Endothelial cell of umbilical vein (primary cell): ENCODE measurements at regions not wholly inside any gene's neighbourhood (a gene's known extent, or its start where the extent isn't known, plus 50 kb on each side); places are given as distances from the start of the nearest gene placed in this dataset.

Source experiments
- BruUV-seq: library from RNA; stranded (reverse); fragments of 400-500 nt; replicated peaks from 2 replicates; lab custom pipeline; 2021; lab: Mats Ljungman, UMichigan
- CTCF ChIA-PET: fragments of 300-600, 350-600 bp; sonication (Branson Sonifier 250); formaldehyde crosslinking; loops from one replicate; lab custom pipeline; 2021; ENCODE audit warnings: antibody characterized with exemption, inconsistent platforms; lab: Charles Lee
- POLR2A ChIA-PET: fragments of 300-600, 350-600 bp; sonication (Branson Sonifier 250); formaldehyde crosslinking; loops from one replicate; lab custom pipeline; 2021; ENCODE audit warnings: antibody characterized with exemption, inconsistent platforms; lab: Charles Lee
- DNase-seq: peaks from one replicate; pipeline ENCODE4 v3.0.0-alpha.2; 2011; ENCODE audit warnings: low read depth, low spot score
- FAIRE-seq: peaks from 2 replicates; lab custom pipeline; 2011; peaks lifted over from hg19 to GRCh38; lab: Jason Lieb, UNC
- H2AFZ ChIP-seq: 2 replicates; pipeline ENCODE4 v1.6.0; 2012; ENCODE audit warnings: low read depth, low read length, control low read depth, inconsistent platforms
- H3K27ac ChIP-seq: 2 replicates; pipeline ENCODE4 v1.5.1; 2011; ENCODE audit warnings: low read depth, mild to moderate bottlenecking, control low read depth, low read length, moderate library complexity; ENCODE audit not compliant: insufficient read depth
- H3K27me3 ChIP-seq, 2 experiments: 2 replicates each; pipeline versions ENCODE4 v1.6.0 to v1.6.1; 2011; ENCODE audit warnings: low read length in 2 of 2, mixed read lengths in 1 of 2; ENCODE audit not compliant: control insufficient read depth in 2 of 2, insufficient read depth in 2 of 2
- H3K36me3 ChIP-seq, 2 experiments: 2 replicates in 1 of 2; 3 replicates in 1 of 2; pipeline ENCODE4 v1.5.1; 2011; ENCODE audit warnings: low read length in 2 of 2, mild to moderate bottlenecking in 1 of 2, moderate library complexity in 1 of 2; ENCODE audit not compliant: control insufficient read depth in 2 of 2, insufficient read depth in 2 of 2; ENCODE audit errors: extremely low read depth in 1 of 2
- H3K4me1 ChIP-seq: 3 replicates; pipeline ENCODE4 v1.5.1; 2011; ENCODE audit warnings: mild to moderate bottlenecking, low read length; ENCODE audit not compliant: control insufficient read depth, insufficient read depth; ENCODE audit errors: extremely low read depth
- H3K4me2 ChIP-seq: 2 replicates; pipeline ENCODE4 v1.6.1; 2011; ENCODE audit warnings: low read length, control low read depth, mixed read lengths; ENCODE audit not compliant: insufficient read depth
- H3K4me3 ChIP-seq, 3 experiments: fragments of 200-600 bp in 1 of 3; sonication (generic), shearing (Covaris generic) in 1 of 3; replicated peaks in 1 of 3; 2 replicates each; pipeline ENCODE4 v1.5.1; 2011 to 2016; ENCODE audit warnings: control low read depth in 3 of 3, low read length in 3 of 3, mild to moderate bottlenecking in 2 of 3, inconsistent platforms in 1 of 3, low read depth in 1 of 3, moderate library complexity in 1 of 3; ENCODE audit not compliant: insufficient read depth in 1 of 3
- H3K79me2 ChIP-seq: 2 replicates; pipeline ENCODE4 v1.6.0; 2012; ENCODE audit warnings: low read length, inconsistent platforms; ENCODE audit not compliant: control insufficient read depth, insufficient read depth
- H3K9ac ChIP-seq: replicated peaks from 2 replicates; pipeline ENCODE3; 2011; ENCODE audit warnings: low read length, control low read depth; ENCODE audit not compliant: insufficient read depth; ENCODE audit errors: extremely low read depth
- H3K9me1 ChIP-seq: replicated peaks from 3 replicates; pipeline ENCODE4 v1.6.0; 2011; ENCODE audit warnings: mild to moderate bottlenecking, low read length; ENCODE audit not compliant: control insufficient read depth, insufficient read depth; ENCODE audit errors: extremely low read depth
- H3K9me3 ChIP-seq: replicated peaks from 2 replicates; pipeline ENCODE4 v1.5.1; 2012; ENCODE audit warnings: low read length, inconsistent platforms; ENCODE audit not compliant: control insufficient read depth, insufficient read depth
- H4K20me1 ChIP-seq: replicated peaks from 2 replicates; pipeline ENCODE3; 2011; ENCODE audit warnings: mild to moderate bottlenecking, low read length; ENCODE audit not compliant: control insufficient read depth, insufficient read depth; ENCODE audit errors: extremely low read depth
- CTCF ChIP-seq, 2 donors: IDR thresholded peaks; 1 replicate in 1 of 2; 2 replicates in 1 of 2; pipeline ENCODE4 v1.5.1; 2011; ENCODE audit warnings: low read length in 2 of 2, mild to moderate bottlenecking in 2 of 2, moderate library complexity in 2 of 2, control low read depth in 1 of 2, inconsistent platforms in 1 of 2, low read depth in 1 of 2; ENCODE audit not compliant: insufficient read depth in 1 of 2; ENCODE audit errors: extremely low read depth in 1 of 2
- EZH2 ChIP-seq: IDR thresholded peaks from 2 replicates; pipeline ENCODE4 v1.6.1; 2012; ENCODE audit warnings: borderline replicate concordance, low read depth, mild to moderate bottlenecking, moderate library complexity, low read length, inconsistent platforms; ENCODE audit not compliant: severe bottlenecking
- FOS ChIP-seq: IDR thresholded peaks from 2 replicates; pipeline ENCODE4 v1.6.1; 2011; ENCODE audit warnings: mild to moderate bottlenecking, low read length, moderate library complexity, borderline replicate concordance; ENCODE audit not compliant: insufficient read depth
- GATA2 ChIP-seq: IDR thresholded peaks from 2 replicates; pipeline ENCODE4 v1.7.0; 2011; ENCODE audit warnings: low read depth, mild to moderate bottlenecking, moderate library complexity, mixed read lengths, low read length; ENCODE audit not compliant: insufficient read length, insufficient read depth
- JUN ChIP-seq: IDR thresholded peaks from 2 replicates; pipeline ENCODE4 v1.6.1; 2011; ENCODE audit warnings: borderline replicate concordance, low read depth; ENCODE audit not compliant: insufficient read length, insufficient read depth
- MAX ChIP-seq: IDR thresholded peaks from 2 replicates; pipeline ENCODE4 v1.6.1; 2011; ENCODE audit not compliant: insufficient read depth, insufficient read length
- MYC ChIP-seq: IDR thresholded peaks from one replicate; pipeline ENCODE4 v1.6.1; 2011; ENCODE audit warnings: mild to moderate bottlenecking, low read depth, low read length
- POLR2A ChIP-seq: IDR thresholded peaks from 2 replicates; pipeline ENCODE4 v1.6.1; 2012; ENCODE audit warnings: low read depth, mild to moderate bottlenecking, control low read depth, low read length
- POLR2AphosphoS5 ChIP-seq: IDR thresholded peaks from 2 replicates; pipeline ENCODE4 v1.6.1; 2012; ENCODE audit warnings: low read depth, mild to moderate bottlenecking, control low read depth, low read length, moderate library complexity; ENCODE audit not compliant: insufficient read depth
- dilution Hi-C: fragments of 300-500 bp; cut with MboI; formaldehyde crosslinking; loops from one replicate; pipeline ENCODE4 v1.15.0; 2019; ENCODE audit warnings: low sequenced_read_pairs; ENCODE audit not compliant: extremely low pct_ligation_motif_present
- intact Hi-C: fragments of 100-400 bp; cut with micrococcal nuclease; formaldehyde crosslinking; loops from one replicate; pipeline ENCODE4 v1.10.0; 2022

GRCh38 chr4:116530048-116530447, 555.3 kb downstream of the TRAM1L1 start:
- POLR2A ChIA-PET = no interaction called here
- DNase-seq (no peak), FAIRE-seq (no peak)
- Histone ChIP-seq H3K36me3 (no peaks in the 10 kb centered on the region), H4K20me1 (no peaks in the 10 kb centered on the region), H3K9me3 (no peaks in the 10 kb centered on the region), H3K27me3 (no peaks in the 10 kb centered on the region), H3K27ac (no peak overlapping the region), H3K9me1 (no peaks in the 10 kb centered on the region), H3K4me1 (peaks cover 12% of the 10 kb centered on the region), H3K4me2 (no peak overlapping the region), H3K4me3 (no peak overlapping the region), H3K79me2 (no peaks in the 10 kb centered on the region), H2AFZ (no peak overlapping the region), H3K9ac (no peak overlapping the region)
- dilution Hi-C loops (no loop called here), intact Hi-C loops (loop anchor here (5.0 kb wide), 1 partner anchor 1747 kb away; no protein-coding TSS in a partner anchor)
- TF ChIP-seq JUN (no peak), MYC (no peak), POLR2AphosphoS5 (no peak)
- CTCF ChIA-PET = no interaction called here
- BruUV-seq = no TSS peak

- Histone ChIP-seq H3K4me2 (no peak overlapping the region), H3K9me3 (no peaks in the 10 kb centered on the region), H3K4me1 (peaks cover 12% of the 10 kb centered on the region), H2AFZ (no peak overlapping the region), H4K20me1 (no peaks in the 10 kb centered on the region), H3K9ac (no peak overlapping the region), H3K9me1 (no peaks in the 10 kb centered on the region), H3K4me3 (no peak overlapping the region), H3K36me3 (no peaks in the 10 kb centered on the region), H3K79me2 (no peaks in the 10 kb centered on the region), H3K27me3 (no peaks in the 10 kb centered on the region), H3K27ac (no peak overlapping the region)
- no peak for DNase-seq
- no peak for FAIRE-seq
- dilution Hi-C loops (no loop called here), intact Hi-C loops (no loop called here)
- no peak for TF ChIP-seq MYC
- no peak for TF ChIP-seq FOS
- TF ChIP-seq JUN = no peak
- no peak for TF ChIP-seq MAX
- no peak for TF ChIP-seq POLR2A
- no peak for TF ChIP-seq POLR2AphosphoS5
- TF ChIP-seq EZH2 = no peak
- no peak for TF ChIP-seq CTCF (IDR thresholded peaks at IDR 0.05; ENCODE audit: extremely low read depth in 1 of 2, insufficient read depth in 1 of 2, low read depth in 1 of 2, low read length in 2 of 2)
- no peak for TF ChIP-seq GATA2
- POLR2A ChIA-PET = no interaction called here
- CTCF ChIA-PET = no interaction called here
- no TSS peak for BruUV-seq
These were observed 556.2 kb downstream of the TRAM1L1 start for GRCh38 chr4:116529129-116529528.
